Activated T-cell treated with anti-CD3 and anti-CD28 coated beads, Interleukin-2, amount 50 U/mL, for 24 hours (primary cell): ENCODE measurements at regions not wholly inside any gene's neighbourhood (a gene's known extent, or its start where the extent isn't known, plus 50 kb on each side); places are given as distances from the start of the nearest gene placed in this dataset.

ENCODE experiments used
- DNase-seq: peaks from one replicate; pipeline ENCODE4 v3.0.0-alpha.2; 2020
- H3K27ac Mint-ChIP-seq: 2 replicates; pipeline ENCODE4 v1.8.0; 2020; ENCODE audit warnings: mild to moderate bottlenecking, mixed read lengths
- H3K27me3 Mint-ChIP-seq: 2 replicates; pipeline ENCODE4 v1.8.0; 2020; ENCODE audit warnings: mixed read lengths
- H3K36me3 Mint-ChIP-seq: 2 replicates; pipeline ENCODE4 v1.8.0; 2020; ENCODE audit warnings: low read depth, mixed read lengths
- H3K4me1 Mint-ChIP-seq: 2 replicates; pipeline ENCODE4 v1.8.0; 2020; ENCODE audit warnings: low read depth, mixed read lengths
- H3K4me3 Mint-ChIP-seq: 2 replicates; pipeline ENCODE4 v1.8.0; 2020; ENCODE audit warnings: mild to moderate bottlenecking, moderate library complexity, mixed read lengths
- H3K9me3 Mint-ChIP-seq: 2 replicates; pipeline ENCODE4 v1.8.0; 2020; ENCODE audit warnings: mixed read lengths

GRCh38 chr9:85283421-85283820 is 458.3 kb downstream of the AGTPBP1 start:
- Mint-ChIP-seq H3K4me3 (no peak overlapping the region), H3K27me3 (peaks cover 3% of the 10 kb centered on the region), H3K4me1 (peaks cover 3% of the 10 kb centered on the region), H3K36me3 (no peaks in the 10 kb centered on the region), H3K9me3 (no peaks in the 10 kb centered on the region), H3K27ac (no peak overlapping the region)
- no peak for DNase-seq

- H3K36me3 Mint-ChIP-seq, result no peaks in the 10 kb centered on the region
These were observed 463.0 kb downstream of the AGTPBP1 start for GRCh38 chr9:85278769-85279168.

GRCh38 chr9:85276741-85277140 is 465.0 kb downstream of the AGTPBP1 start:
- no peaks in the 10 kb centered on the region for H3K4me1 Mint-ChIP-seq
- H3K36me3 Mint-ChIP-seq, result no peaks in the 10 kb centered on the region
- peaks cover 11% of the 10 kb centered on the region for H3K27me3 Mint-ChIP-seq
- no peak overlapping the region for H3K4me3 Mint-ChIP-seq
- H3K27ac Mint-ChIP-seq, result no peak overlapping the region
- DNase-seq, result no peak
- no peaks in the 10 kb centered on the region for H3K9me3 Mint-ChIP-seq

More at GRCh38 chr9:85278769-85279168, 463.0 kb downstream of the AGTPBP1 start:
- no peaks in the 10 kb centered on the region for H3K4me1 Mint-ChIP-seq
- H3K27ac Mint-ChIP-seq, result no peak overlapping the region
- no peaks in the 10 kb centered on the region for H3K9me3 Mint-ChIP-seq
- no peak overlapping the region for H3K4me3 Mint-ChIP-seq
- DNase-seq, result no peak
- peaks cover 11% of the 10 kb centered on the region for H3K27me3 Mint-ChIP-seq

GRCh38 chr9:85269811-85270210 is 471.9 kb downstream of the AGTPBP1 start:
- Mint-ChIP-seq H3K9me3 (no peaks in the 10 kb centered on the region), H3K27me3 (peaks cover 8% of the 10 kb centered on the region), H3K27ac (no peak overlapping the region), H3K4me3 (no peak overlapping the region), H3K36me3 (no peaks in the 10 kb centered on the region), H3K4me1 (no peaks in the 10 kb centered on the region)
- DNase-seq, result no peak

GRCh38 chr9:85268131-85268530 is 473.6 kb downstream of the AGTPBP1 start:
- Mint-ChIP-seq H3K9me3 (no peaks in the 10 kb centered on the region), H3K36me3 (no peaks in the 10 kb centered on the region), H3K4me1 (no peaks in the 10 kb centered on the region), H3K27ac (no peak overlapping the region), H3K27me3 (peaks cover 6% of the 10 kb centered on the region), H3K4me3 (no peak overlapping the region)
- DNase-seq, result no peak

GRCh38 chr9:85264695-85265094 is 477.1 kb downstream of the AGTPBP1 start:
- no peaks in the 10 kb centered on the region for H3K36me3 Mint-ChIP-seq
- no peaks in the 10 kb centered on the region for H3K9me3 Mint-ChIP-seq
- H3K4me3 Mint-ChIP-seq, result no peak overlapping the region
- no peaks in the 10 kb centered on the region for H3K4me1 Mint-ChIP-seq
- H3K27ac Mint-ChIP-seq, result no peak overlapping the region
- peaks cover 9% of the 10 kb centered on the region for H3K27me3 Mint-ChIP-seq
- DNase-seq, result no peak

GRCh38 chr9:85263288-85263687 is 478.5 kb downstream of the AGTPBP1 start:
- DNase-seq, result no peak
- H3K27me3 Mint-ChIP-seq, result peaks cover 22% of the 10 kb centered on the region
- H3K27ac Mint-ChIP-seq, result no peak overlapping the region
- H3K9me3 Mint-ChIP-seq, result no peaks in the 10 kb centered on the region
- H3K4me3 Mint-ChIP-seq, result no peak overlapping the region
- no peaks in the 10 kb centered on the region for H3K36me3 Mint-ChIP-seq
- no peaks in the 10 kb centered on the region for H3K4me1 Mint-ChIP-seq

GRCh38 chr9:85262333-85262732 is 479.4 kb downstream of the AGTPBP1 start:
- Mint-ChIP-seq H3K27me3 (peaks cover 24% of the 10 kb centered on the region), H3K36me3 (no peaks in the 10 kb centered on the region), H3K27ac (no peak overlapping the region), H3K4me1 (no peaks in the 10 kb centered on the region), H3K4me3 (no peak overlapping the region), H3K9me3 (no peaks in the 10 kb centered on the region)
- no peak for DNase-seq

- peaks cover 1% of the 10 kb centered on the region for H3K9me3 Mint-ChIP-seq
- no peak overlapping the region for H3K4me3 Mint-ChIP-seq
- no peak for DNase-seq
- H3K36me3 Mint-ChIP-seq, result no peaks in the 10 kb centered on the region
- H3K27me3 Mint-ChIP-seq, result peaks cover 24% of the 10 kb centered on the region
- no peak overlapping the region for H3K27ac Mint-ChIP-seq
- no peaks in the 10 kb centered on the region for H3K4me1 Mint-ChIP-seq
These were observed 481.4 kb downstream of the AGTPBP1 start for GRCh38 chr9:85260275-85260845.

- peaks cover 24% of the 10 kb centered on the region for H3K27me3 Mint-ChIP-seq
- peaks cover 3% of the 10 kb centered on the region for H3K9me3 Mint-ChIP-seq
- no peak overlapping the region for H3K4me3 Mint-ChIP-seq
- no peak overlapping the region for H3K27ac Mint-ChIP-seq
- H3K4me1 Mint-ChIP-seq, result no peaks in the 10 kb centered on the region
- no peak for DNase-seq
- H3K36me3 Mint-ChIP-seq, result no peaks in the 10 kb centered on the region
These were observed 482.9 kb downstream of the AGTPBP1 start for GRCh38 chr9:85258823-85259370.

- H3K36me3 Mint-ChIP-seq, result no peaks in the 10 kb centered on the region
- H3K4me3 Mint-ChIP-seq, result no peak overlapping the region
- H3K9me3 Mint-ChIP-seq, result peaks cover 3% of the 10 kb centered on the region
- peaks cover 22% of the 10 kb centered on the region for H3K27me3 Mint-ChIP-seq
- DNase-seq, result no peak
- H3K27ac Mint-ChIP-seq, result no peak overlapping the region
- no peaks in the 10 kb centered on the region for H3K4me1 Mint-ChIP-seq
These were observed 483.5 kb downstream of the AGTPBP1 start for GRCh38 chr9:85258236-85258635.

- Mint-ChIP-seq H3K27ac (no peak overlapping the region), H3K36me3 (no peaks in the 10 kb centered on the region), H3K9me3 (no peaks in the 10 kb centered on the region), H3K4me3 (no peak overlapping the region), H3K4me1 (no peaks in the 10 kb centered on the region), H3K27me3 (no peaks in the 10 kb centered on the region)
- no peak for DNase-seq
These were observed 492.5 kb downstream of the AGTPBP1 start for GRCh38 chr9:85249313-85249621.

GRCh38 chr9:85248514-85249312 is 493.0 kb downstream of the AGTPBP1 start:
- no peak overlapping the region for H3K4me3 Mint-ChIP-seq
- no peak overlapping the region for H3K27ac Mint-ChIP-seq
- no peaks in the 10 kb centered on the region for H3K36me3 Mint-ChIP-seq
- H3K4me1 Mint-ChIP-seq, result no peaks in the 10 kb centered on the region
- no peaks in the 10 kb centered on the region for H3K9me3 Mint-ChIP-seq
- no peak for DNase-seq
- no peaks in the 10 kb centered on the region for H3K27me3 Mint-ChIP-seq

GRCh38 chr9:85246541-85246940 is 495.2 kb downstream of the AGTPBP1 start:
- no peak for DNase-seq
- H3K27me3 Mint-ChIP-seq, result no peaks in the 10 kb centered on the region
- no peaks in the 10 kb centered on the region for H3K36me3 Mint-ChIP-seq
- H3K9me3 Mint-ChIP-seq, result no peaks in the 10 kb centered on the region
- H3K27ac Mint-ChIP-seq, result no peak overlapping the region
- no peaks in the 10 kb centered on the region for H3K4me1 Mint-ChIP-seq
- H3K4me3 Mint-ChIP-seq, result no peak overlapping the region

- Mint-ChIP-seq H3K4me1 (no peaks in the 10 kb centered on the region), H3K27ac (no peak overlapping the region), H3K4me3 (no peak overlapping the region), H3K27me3 (no peaks in the 10 kb centered on the region), H3K9me3 (no peaks in the 10 kb centered on the region), H3K36me3 (no peaks in the 10 kb centered on the region)
- DNase-seq, result no peak
These were observed 496.9 kb downstream of the AGTPBP1 start for GRCh38 chr9:85244856-85245255.
